ENCODE measurements at regions not wholly inside any gene's neighbourhood (a gene's known extent, or its start where the extent isn't known, plus 50 kb on each side); places are given as distances from the start of the nearest gene placed in this dataset.
"Not testable (repeated sequence)": the region's sequence is repeated elsewhere in the genome, so short reads cannot be mapped to it uniquely, and the experiment has no call there.

- DNase-seq (ENCODE audit: low read depth) = no peak
Measured at GRCh38 chr7:51634538-51634937, 317.9 kb upstream of the COBL start.

- DNase-seq (ENCODE audit: low read depth) = no peak
Measured at GRCh38 chr7:51634025-51634424, 317.4 kb upstream of the COBL start.

- peak; percentile 61 for DNase-seq (ENCODE audit: low read depth)
Measured at GRCh38 chr7:51633596-51633995, 317.0 kb upstream of the COBL start.

- DNase-seq (ENCODE audit: low read depth) = no peak
Measured at GRCh38 chr7:51633006-51633405, 316.4 kb upstream of the COBL start.

GRCh38 chr7:51630933-51631332, 314.3 kb upstream of the COBL start:
- DNase-seq (ENCODE audit: low read depth) = no peak

- DNase-seq (ENCODE audit: low read depth) = peak; percentile 49
Measured at GRCh38 chr7:51629206-51629605, 312.6 kb upstream of the COBL start.

- no peak for DNase-seq (ENCODE audit: low read depth)
Measured at GRCh38 chr7:51621956-51622355, 305.3 kb upstream of the COBL start.

- no peak for DNase-seq (ENCODE audit: low read depth)
Measured at GRCh38 chr7:51620706-51621105, 304.1 kb upstream of the COBL start.

- DNase-seq (ENCODE audit: low read depth) = peak; percentile 49
Measured at GRCh38 chr7:51619880-51620279, 303.3 kb upstream of the COBL start.

- no peak for DNase-seq (ENCODE audit: low read depth)
Measured at GRCh38 chr7:51617686-51618085, 301.1 kb upstream of the COBL start.

GRCh38 chr7:51613911-51614357, 297.3 kb upstream of the COBL start:
- peak; percentile 42 for DNase-seq (ENCODE audit: low read depth)

- no peak for DNase-seq (ENCODE audit: low read depth)
Measured at GRCh38 chr7:51611937-51612336, 295.3 kb upstream of the COBL start.

GRCh38 chr7:51607447-51607846, 290.8 kb upstream of the COBL start:
- DNase-seq (ENCODE audit: low read depth) = no peak

- peak; percentile 76 for DNase-seq (ENCODE audit: low read depth)
Measured at GRCh38 chr7:51606601-51607154, 290.1 kb upstream of the COBL start.

- DNase-seq (ENCODE audit: low read depth) = no peak
Measured at GRCh38 chr7:51602376-51602775, 285.8 kb upstream of the COBL start.

- peak; percentile 12 for DNase-seq (ENCODE audit: low read depth)
Measured at GRCh38 chr7:51601461-51601860, 284.9 kb upstream of the COBL start.

- DNase-seq (ENCODE audit: low read depth) = not testable (repeated sequence)
Measured at GRCh38 chr7:51599935-51600334, 283.3 kb upstream of the COBL start.

GRCh38 chr7:51593628-51594027, 277.0 kb upstream of the COBL start:
- no peak for DNase-seq (ENCODE audit: low read depth)

- no peak for DNase-seq (ENCODE audit: low read depth)
Measured at GRCh38 chr7:51592842-51593599, 276.4 kb upstream of the COBL start.

GRCh38 chr7:51591223-51591622, 274.6 kb upstream of the COBL start:
- no peak for DNase-seq (ENCODE audit: low read depth)

GRCh38 chr7:51590746-51591145, 274.1 kb upstream of the COBL start:
- no peak for DNase-seq (ENCODE audit: low read depth)

GRCh38 chr7:51589111-51589510, 272.5 kb upstream of the COBL start:
- no peak for DNase-seq (ENCODE audit: low read depth)

GRCh38 chr7:51587604-51588003, 271.0 kb upstream of the COBL start:
- no peak for DNase-seq (ENCODE audit: low read depth)
